ENCODE measurements at regions not wholly inside any gene's neighbourhood (a gene's known extent, or its start where the extent isn't known, plus 50 kb on each side); places are given as distances from the start of the nearest gene placed in this dataset.

GRCh38 chr13:34678154-34678553 is 263.9 kb upstream of the NBEA start:
- Mint-ChIP-seq H3K27me3 (ENCODE audit: low read depth in 3 of 3) (peaks cover 0 to 3% (median 0%) of the 10 kb centered on the region in 3 donors), H3K9me3 (peaks cover 0 to 12% (median 10%) of the 10 kb centered on the region in 6 donors), H3K36me3 (no peaks in the 10 kb centered on the region), H3K27ac (no peak overlapping the region), H3K4me3 (no peak overlapping the region), H3K4me1 (no peaks in the 10 kb centered on the region)
- DNase-seq, result no peak

GRCh38 chr13:34681405-34681955 is 260.6 kb upstream of the NBEA start:
- Mint-ChIP-seq H3K27ac (no peak overlapping the region), H3K27me3 (ENCODE audit: low read depth in 3 of 3) (no peaks in the 10 kb centered on the region), H3K9me3 (peaks cover 0 to 16% (median 8%) of the 10 kb centered on the region in 6 donors), H3K36me3 (no peaks in the 10 kb centered on the region), H3K4me1 (no peaks in the 10 kb centered on the region), H3K4me3 (no peak overlapping the region)
- DNase-seq, result no peak

GRCh38 chr13:34695063-34695462 is 247.0 kb upstream of the NBEA start:
- Mint-ChIP-seq H3K9me3 (peaks cover 2 to 44% (median 19%) of the 10 kb centered on the region in 6 donors), H3K4me3 (no peak overlapping the region), H3K27me3 (ENCODE audit: low read depth in 3 of 3) (peaks cover 0 to 2% (median 0%) of the 10 kb centered on the region in 3 donors), H3K27ac (no peak overlapping the region), H3K36me3 (peaks cover 0 to 3% (median 0%) of the 10 kb centered on the region in 3 donors), H3K4me1 (no peaks in the 10 kb centered on the region)
- no peak for DNase-seq

- no peaks in the 10 kb centered on the region for H3K36me3 Mint-ChIP-seq
- no peak overlapping the region for H3K4me3 Mint-ChIP-seq
- H3K9me3 Mint-ChIP-seq, result peaks cover 2 to 45% (median 14%) of the 10 kb centered on the region in 6 donors
- H3K27ac Mint-ChIP-seq, result no peak overlapping the region
- peaks cover 0 to 2% (median 0%) of the 10 kb centered on the region in 3 donors for H3K27me3 Mint-ChIP-seq (ENCODE audit: low read depth in 3 of 3)
- DNase-seq, result no peak
- H3K4me1 Mint-ChIP-seq, result no peaks in the 10 kb centered on the region
These were observed 245.8 kb upstream of the NBEA start for GRCh38 chr13:34696296-34696695.

- Mint-ChIP-seq H3K27ac (no peak overlapping the region), H3K4me3 (no peak overlapping the region), H3K27me3 (ENCODE audit: low read depth in 3 of 3) (peaks cover 0 to 2% (median 0%) of the 10 kb centered on the region in 3 donors), H3K36me3 (no peaks in the 10 kb centered on the region), H3K9me3 (peaks cover 2 to 47% (median 14%) of the 10 kb centered on the region in 6 donors), H3K4me1 (no peaks in the 10 kb centered on the region)
- no peak for DNase-seq
These were observed 245.3 kb upstream of the NBEA start for GRCh38 chr13:34696741-34697140.

GRCh38 chr13:34698945-34699344 is 243.1 kb upstream of the NBEA start:
- H3K27ac Mint-ChIP-seq, result no peak overlapping the region
- H3K4me1 Mint-ChIP-seq, result no peaks in the 10 kb centered on the region
- H3K27me3 Mint-ChIP-seq (ENCODE audit: low read depth in 3 of 3), result peaks cover 0 to 2% (median 0%) of the 10 kb centered on the region in 3 donors
- H3K36me3 Mint-ChIP-seq, result no peaks in the 10 kb centered on the region
- H3K4me3 Mint-ChIP-seq, result no peak overlapping the region
- peaks cover 2 to 50% (median 12%) of the 10 kb centered on the region in 6 donors for H3K9me3 Mint-ChIP-seq
- DNase-seq, result no peak

GRCh38 chr13:34700155-34700554 is 241.9 kb upstream of the NBEA start:
- Mint-ChIP-seq H3K36me3 (no peaks in the 10 kb centered on the region), H3K4me3 (no peak overlapping the region), H3K4me1 (no peaks in the 10 kb centered on the region), H3K27ac (no peak overlapping the region), H3K9me3 (peaks cover 2 to 55% (median 15%) of the 10 kb centered on the region in 6 donors), H3K27me3 (ENCODE audit: low read depth in 3 of 3) (peaks cover 0 to 2% (median 0%) of the 10 kb centered on the region in 3 donors)
- DNase-seq, result no peak

- Mint-ChIP-seq H3K4me3 (no peak overlapping the region), H3K27me3 (ENCODE audit: low read depth in 3 of 3) (peaks cover 0 to 2% (median 0%) of the 10 kb centered on the region in 3 donors), H3K27ac (no peak overlapping the region), H3K4me1 (no peaks in the 10 kb centered on the region), H3K36me3 (no peaks in the 10 kb centered on the region), H3K9me3 (peaks cover 0 to 53% (median 14%) of the 10 kb centered on the region in 6 donors)
- DNase-seq, result no peak
These were observed 240.2 kb upstream of the NBEA start for GRCh38 chr13:34701919-34702318.

- no peak overlapping the region for H3K4me3 Mint-ChIP-seq
- H3K4me1 Mint-ChIP-seq, result no peaks in the 10 kb centered on the region
- H3K9me3 Mint-ChIP-seq, result peaks cover 0 to 30% (median 8%) of the 10 kb centered on the region in 6 donors
- H3K27me3 Mint-ChIP-seq (ENCODE audit: low read depth in 3 of 3), result peaks cover 0 to 2% (median 1%) of the 10 kb centered on the region in 3 donors
- H3K27ac Mint-ChIP-seq, result no peak overlapping the region
- DNase-seq, result no peak
- H3K36me3 Mint-ChIP-seq, result no peaks in the 10 kb centered on the region
These were observed 233.3 kb upstream of the NBEA start for GRCh38 chr13:34708566-34709313.

GRCh38 chr13:34719060-34719875 is 222.8 kb upstream of the NBEA start:
- Mint-ChIP-seq H3K27me3 (ENCODE audit: low read depth in 3 of 3) (no peaks in the 10 kb centered on the region), H3K27ac (no peak overlapping the region), H3K36me3 (no peaks in the 10 kb centered on the region), H3K4me3 (no peak overlapping the region), H3K4me1 (no peaks in the 10 kb centered on the region), H3K9me3 (peaks cover 0 to 11% (median 7%) of the 10 kb centered on the region in 6 donors)
- no peak for DNase-seq

- Mint-ChIP-seq H3K27ac (no peak overlapping the region), H3K27me3 (ENCODE audit: low read depth in 3 of 3) (no peaks in the 10 kb centered on the region), H3K4me3 (no peak overlapping the region), H3K4me1 (no peaks in the 10 kb centered on the region), H3K9me3 (peaks cover 0 to 15% (median 2%) of the 10 kb centered on the region in 6 donors), H3K36me3 (no peaks in the 10 kb centered on the region)
- no peak for DNase-seq
These were observed 221.5 kb upstream of the NBEA start for GRCh38 chr13:34720618-34721017.

- no peak for DNase-seq
- Mint-ChIP-seq H3K9me3 (peaks cover 0 to 15% (median 1%) of the 10 kb centered on the region in 6 donors), H3K4me1 (no peaks in the 10 kb centered on the region), H3K4me3 (no peak overlapping the region), H3K36me3 (no peaks in the 10 kb centered on the region), H3K27me3 (ENCODE audit: low read depth in 3 of 3) (no peaks in the 10 kb centered on the region), H3K27ac (no peak overlapping the region)
These were observed 220.2 kb upstream of the NBEA start for GRCh38 chr13:34721631-34722595.

GRCh38 chr13:34722922-34723321 is 219.1 kb upstream of the NBEA start:
- H3K27ac Mint-ChIP-seq, result no peak overlapping the region
- H3K4me3 Mint-ChIP-seq, result no peak overlapping the region
- DNase-seq, result no peak
- H3K36me3 Mint-ChIP-seq, result no peaks in the 10 kb centered on the region
- H3K4me1 Mint-ChIP-seq, result no peaks in the 10 kb centered on the region
- no peaks in the 10 kb centered on the region for H3K27me3 Mint-ChIP-seq (ENCODE audit: low read depth in 3 of 3)
- peaks cover 0 to 15% (median under 1%) of the 10 kb centered on the region in 6 donors for H3K9me3 Mint-ChIP-seq

All from immature natural killer cell (primary cell).